GM20431 (cell line): ENCODE measurements at regions not wholly inside any gene's neighbourhood (a gene's known extent, or its start where the extent isn't known, plus 50 kb on each side); places are given as distances from the start of the nearest gene placed in this dataset.
"Not testable (repeated sequence)": the region's sequence is repeated elsewhere in the genome, so short reads cannot be mapped to it uniquely, and the experiment has no call there.

Experiments used
- in situ Hi-C: fragments of 300-500 bp; cut with MseI, MboI; formaldehyde crosslinking; loops from one replicate; pipeline ENCODE4 v1.15.0; 2020; ENCODE audit warnings: low sequenced_read_pairs; ENCODE audit not compliant: unreplicated experiment

- in situ Hi-C loops, result no loop called here
These were observed 184.4 kb upstream of the PKN2 start for GRCh38 chr1:88499671-88500070.

GRCh38 chr1:88502886-88503285, 181.2 kb upstream of the PKN2 start:
- in situ Hi-C loops, result no loop called here

- in situ Hi-C loops, result no loop called here
These were observed 180.4 kb upstream of the PKN2 start for GRCh38 chr1:88503646-88504045.

GRCh38 chr1:88504601-88505000, 179.5 kb upstream of the PKN2 start:
- in situ Hi-C loops, result no loop called here

GRCh38 chr1:88509379-88509778, 174.7 kb upstream of the PKN2 start:
- in situ Hi-C loops, result no loop called here

GRCh38 chr1:88514544-88515060, 169.5 kb upstream of the PKN2 start:
- in situ Hi-C loops, result no loop called here

- in situ Hi-C loops, result not testable (repeated sequence)
These were observed 166.6 kb upstream of the PKN2 start for GRCh38 chr1:88517499-88517898.

- in situ Hi-C loops, result no loop called here
These were observed 164.9 kb upstream of the PKN2 start for GRCh38 chr1:88519156-88519555.

- in situ Hi-C loops, result no loop called here
These were observed 160.1 kb upstream of the PKN2 start for GRCh38 chr1:88523854-88524528.

- in situ Hi-C loops, result no loop called here
These were observed 157.6 kb upstream of the PKN2 start for GRCh38 chr1:88526456-88526855.

GRCh38 chr1:88528792-88529191, 155.3 kb upstream of the PKN2 start:
- in situ Hi-C loops, result no loop called here

- in situ Hi-C loops, result no loop called here
These were observed 154.5 kb upstream of the PKN2 start for GRCh38 chr1:88529581-88529980.

GRCh38 chr1:88530246-88530645, 153.8 kb upstream of the PKN2 start:
- in situ Hi-C loops, result no loop called here

- in situ Hi-C loops, result no loop called here
These were observed 146.3 kb upstream of the PKN2 start for GRCh38 chr1:88537787-88538186.

- in situ Hi-C loops, result no loop called here
These were observed 145.7 kb upstream of the PKN2 start for GRCh38 chr1:88538222-88538899.

- in situ Hi-C loops, result no loop called here
These were observed 143.8 kb upstream of the PKN2 start for GRCh38 chr1:88540255-88540654.

- in situ Hi-C loops, result no loop called here
These were observed 142.5 kb upstream of the PKN2 start for GRCh38 chr1:88541596-88541995.

GRCh38 chr1:88544195-88544594, 139.9 kb upstream of the PKN2 start:
- in situ Hi-C loops, result no loop called here

GRCh38 chr1:88549536-88549935, 134.5 kb upstream of the PKN2 start:
- in situ Hi-C loops, result no loop called here

- in situ Hi-C loops, result no loop called here
These were observed 131.8 kb upstream of the PKN2 start for GRCh38 chr1:88552226-88552625.

- in situ Hi-C loops, result no loop called here
These were observed 127.1 kb upstream of the PKN2 start for GRCh38 chr1:88557014-88557413.

- in situ Hi-C loops, result no loop called here
These were observed 123.5 kb upstream of the PKN2 start for GRCh38 chr1:88560621-88561020.
